Hematopoietic multipotent progenitor cell treated with erythropoietin and hydrocortisone succinate and interleukin-3 and kit ligand, for 17 days (in vitro differentiated cells): ENCODE measurements at regions not wholly inside any gene's neighbourhood (a gene's known extent, or its start where the extent isn't known, plus 50 kb on each side); places are given as distances from the start of the nearest gene placed in this dataset.
"Not testable (repeated sequence)": the region's sequence is repeated elsewhere in the genome, so short reads cannot be mapped to it uniquely, and the experiment has no call there.

ENCODE experiments used
- DNase-seq: peaks from one replicate; pipeline ENCODE4 v3.0.0-alpha.2; 2015; ENCODE audit warnings: low spot score

- DNase-seq, result peak; percentile 1
Observed at GRCh38 chr2:87540242-87540641, 207.6 kb upstream of the PLGLB2 start.

- DNase-seq, result peak; percentile 24
Observed at GRCh38 chr2:87542599-87543174, 205.2 kb upstream of the PLGLB2 start.

GRCh38 chr2:87543797-87544196 lies 204.1 kb upstream of the PLGLB2 start:
- DNase-seq, result not testable (repeated sequence)

- DNase-seq, result peak; percentile 1
Observed at GRCh38 chr2:87547106-87547505, 200.8 kb upstream of the PLGLB2 start.

- not testable (repeated sequence) for DNase-seq
Observed at GRCh38 chr2:87547966-87548365, 199.9 kb upstream of the PLGLB2 start.

- DNase-seq, result peak; percentile 1
Observed at GRCh38 chr2:87548681-87549536, 199.0 kb upstream of the PLGLB2 start.

GRCh38 chr2:87549561-87550202 lies 198.2 kb upstream of the PLGLB2 start:
- not testable (repeated sequence) for DNase-seq

GRCh38 chr2:87554678-87555077 lies 193.2 kb upstream of the PLGLB2 start:
- DNase-seq, result not testable (repeated sequence)

- DNase-seq, result not testable (repeated sequence)
Observed at GRCh38 chr2:87555082-87555481, 192.8 kb upstream of the PLGLB2 start.

- not testable (repeated sequence) for DNase-seq
Observed at GRCh38 chr2:87559001-87559400, 188.9 kb upstream of the PLGLB2 start.

- DNase-seq, result not testable (repeated sequence)
Observed at GRCh38 chr2:87559735-87560134, 188.2 kb upstream of the PLGLB2 start.

- not testable (repeated sequence) for DNase-seq
Observed at GRCh38 chr2:87565116-87565515, 182.8 kb upstream of the PLGLB2 start.

GRCh38 chr2:87566531-87566930 lies 181.4 kb upstream of the PLGLB2 start:
- not testable (repeated sequence) for DNase-seq

- not testable (repeated sequence) for DNase-seq
Observed at GRCh38 chr2:87567093-87567492, 180.8 kb upstream of the PLGLB2 start.

GRCh38 chr2:87567912-87568311 lies 180.0 kb upstream of the PLGLB2 start:
- not testable (repeated sequence) for DNase-seq

GRCh38 chr2:87568554-87569278 lies 179.2 kb upstream of the PLGLB2 start:
- DNase-seq, result not testable (repeated sequence)

- not testable (repeated sequence) for DNase-seq
Observed at GRCh38 chr2:87569689-87570397, 178.0 kb upstream of the PLGLB2 start.

- DNase-seq, result not testable (repeated sequence)
Observed at GRCh38 chr2:87571889-87572465, 175.9 kb upstream of the PLGLB2 start.

- not testable (repeated sequence) for DNase-seq
Observed at GRCh38 chr2:87572906-87573305, 175.0 kb upstream of the PLGLB2 start.

GRCh38 chr2:87573386-87574192 lies 174.3 kb upstream of the PLGLB2 start:
- DNase-seq, result not testable (repeated sequence)
